ENCODE measurements at regions not wholly inside any gene's neighbourhood (a gene's known extent, or its start where the extent isn't known, plus 50 kb on each side); places are given as distances from the start of the nearest gene placed in this dataset.

- TF ChIP-seq EGR1 (IDR thresholded peaks at IDR 0.05; ENCODE audit: low read depth in 2 of 2) (no peak), RXRA (IDR thresholded peaks at IDR 0.05) (no peak), CTCF (IDR thresholded peaks at IDR 0.05; ENCODE audit: low read depth, low read length, missing input control) (no peak), SP1 (IDR thresholded peaks at IDR 0.05) (no peak), FOXA2 (IDR thresholded peaks at IDR 0.05) (no peak), TAF1 (conservative IDR thresholded peaks at IDR 0.05) (no peak), HNF4A (conservative IDR thresholded peaks at IDR 0.05) (no peak), JUND (IDR thresholded peaks at IDR 0.05) (no peak)
- TF ChIP-seq, protein P1, sequence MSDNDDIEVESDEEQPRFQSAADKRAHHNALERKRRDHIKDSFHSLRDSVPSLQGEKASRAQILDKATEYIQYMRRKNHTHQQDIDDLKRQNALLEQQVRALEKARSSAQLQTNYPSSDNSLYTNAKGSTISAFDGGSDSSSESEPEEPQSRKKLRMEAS (IDR thresholded peaks at IDR 0.05), result no peak
- TF ChIP-seq, protein P2, sequence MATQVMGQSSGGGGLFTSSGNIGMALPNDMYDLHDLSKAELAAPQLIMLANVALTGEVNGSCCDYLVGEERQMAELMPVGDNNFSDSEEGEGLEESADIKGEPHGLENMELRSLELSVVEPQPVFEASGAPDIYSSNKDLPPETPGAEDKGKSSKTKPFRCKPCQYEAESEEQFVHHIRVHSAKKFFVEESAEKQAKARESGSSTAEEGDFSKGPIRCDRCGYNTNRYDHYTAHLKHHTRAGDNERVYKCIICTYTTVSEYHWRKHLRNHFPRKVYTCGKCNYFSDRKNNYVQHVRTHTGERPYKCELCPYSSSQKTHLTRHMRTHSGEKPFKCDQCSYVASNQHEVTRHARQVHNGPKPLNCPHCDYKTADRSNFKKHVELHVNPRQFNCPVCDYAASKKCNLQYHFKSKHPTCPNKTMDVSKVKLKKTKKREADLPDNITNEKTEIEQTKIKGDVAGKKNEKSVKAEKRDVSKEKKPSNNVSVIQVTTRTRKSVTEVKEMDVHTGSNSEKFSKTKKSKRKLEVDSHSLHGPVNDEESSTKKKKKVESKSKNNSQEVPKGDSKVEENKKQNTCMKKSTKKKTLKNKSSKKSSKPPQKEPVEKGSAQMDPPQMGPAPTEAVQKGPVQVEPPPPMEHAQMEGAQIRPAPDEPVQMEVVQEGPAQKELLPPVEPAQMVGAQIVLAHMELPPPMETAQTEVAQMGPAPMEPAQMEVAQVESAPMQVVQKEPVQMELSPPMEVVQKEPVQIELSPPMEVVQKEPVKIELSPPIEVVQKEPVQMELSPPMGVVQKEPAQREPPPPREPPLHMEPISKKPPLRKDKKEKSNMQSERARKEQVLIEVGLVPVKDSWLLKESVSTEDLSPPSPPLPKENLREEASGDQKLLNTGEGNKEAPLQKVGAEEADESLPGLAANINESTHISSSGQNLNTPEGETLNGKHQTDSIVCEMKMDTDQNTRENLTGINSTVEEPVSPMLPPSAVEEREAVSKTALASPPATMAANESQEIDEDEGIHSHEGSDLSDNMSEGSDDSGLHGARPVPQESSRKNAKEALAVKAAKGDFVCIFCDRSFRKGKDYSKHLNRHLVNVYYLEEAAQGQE (IDR thresholded peaks at IDR 0.05), result no peak
- TF ChIP-seq, protein P3, sequence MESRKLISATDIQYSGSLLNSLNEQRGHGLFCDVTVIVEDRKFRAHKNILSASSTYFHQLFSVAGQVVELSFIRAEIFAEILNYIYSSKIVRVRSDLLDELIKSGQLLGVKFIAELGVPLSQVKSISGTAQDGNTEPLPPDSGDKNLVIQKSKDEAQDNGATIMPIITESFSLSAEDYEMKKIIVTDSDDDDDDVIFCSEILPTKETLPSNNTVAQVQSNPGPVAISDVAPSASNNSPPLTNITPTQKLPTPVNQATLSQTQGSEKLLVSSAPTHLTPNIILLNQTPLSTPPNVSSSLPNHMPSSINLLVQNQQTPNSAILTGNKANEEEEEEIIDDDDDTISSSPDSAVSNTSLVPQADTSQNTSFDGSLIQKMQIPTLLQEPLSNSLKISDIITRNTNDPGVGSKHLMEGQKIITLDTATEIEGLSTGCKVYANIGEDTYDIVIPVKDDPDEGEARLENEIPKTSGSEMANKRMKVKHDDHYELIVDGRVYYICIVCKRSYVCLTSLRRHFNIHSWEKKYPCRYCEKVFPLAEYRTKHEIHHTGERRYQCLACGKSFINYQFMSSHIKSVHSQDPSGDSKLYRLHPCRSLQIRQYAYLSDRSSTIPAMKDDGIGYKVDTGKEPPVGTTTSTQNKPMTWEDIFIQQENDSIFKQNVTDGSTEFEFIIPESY (IDR thresholded peaks at IDR 0.05), result no peak
Observed at GRCh38 chr1:31487721-31488293, 74.8 kb downstream of the SERINC2 start.
